K562 (cell line): ENCODE measurements at regions not wholly inside any gene's neighbourhood (a gene's known extent, or its start where the extent isn't known, plus 50 kb on each side); places are given as distances from the start of the nearest gene placed in this dataset.

Source experiments
- ATAC-seq: fragments of 200-7000 bp; cut with Tn5 transposase; 3 replicates; pipeline ENCODE4 v1.9.1; 2020; ENCODE audit warnings: moderate library complexity
- BruUV-seq: library from RNA; stranded (reverse); fragments of 400-500 nt; replicated peaks from 2 replicates; lab custom pipeline; 2021; lab: Mats Ljungman, UMichigan
- CTCF ChIA-PET: fragments of 300-600 bp; formaldehyde crosslinking; extraction: SDS; loops from one replicate; lab custom pipeline; 2021; ENCODE audit warnings: low intra/inter-chr PET ratio; lab: Yijun Ruan, JAX
- POLR2A ChIA-PET: fragments of 300-600, 350-650 bp; sonication (Branson Sonifier 250); formaldehyde crosslinking; extraction: SDS; loops from one replicate; lab custom pipeline; 2021; ENCODE audit warnings: antibody characterized with exemption, inconsistent platforms; lab: Yijun Ruan, JAX
- DNase-seq, 4 experiments: peaks; one replicate each; pipeline versions ENCODE4 v3.0.0 to v3.0.0-alpha.2; 2011 to 2018; ENCODE audit warnings: low spot score in 3 of 4, mixed read lengths in 3 of 4; ENCODE audit errors: extremely low read depth in 1 of 4
- FAIRE-seq: peaks from 2 replicates; lab custom pipeline; 2011; peaks lifted over from hg19 to GRCh38; lab: Jason Lieb, UNC
- H2AFZ ChIP-seq: 2 replicates; pipeline ENCODE4 v1.6.0; 2011; ENCODE audit warnings: low read depth, low read length, control low read depth, inconsistent platforms
- H3K27ac ChIP-seq: fragments of 200-600 bp; 3 replicates; pipeline ENCODE4 v1.8.0; 2011; ENCODE audit warnings: low read depth, mild to moderate bottlenecking, control low read depth, inconsistent platforms, low read length, moderate library complexity, mixed read lengths; ENCODE audit errors: extremely low read depth
- H3K27me3 ChIP-seq, 2 experiments: fragments of 300-600 bp in 1 of 2; 2 replicates in 1 of 2; 3 replicates in 1 of 2; pipeline versions ENCODE4 v1.6.0 to v1.8.0; 2011; ENCODE audit warnings: inconsistent platforms in 2 of 2, low read length in 2 of 2, mild to moderate bottlenecking in 1 of 2, mixed read lengths in 1 of 2, moderate library complexity in 1 of 2; ENCODE audit not compliant: control insufficient read depth in 2 of 2, insufficient read depth in 2 of 2
- H3K36me3 ChIP-seq: fragments of 300-600 bp; 3 replicates; pipeline ENCODE4 v1.8.0; 2011; ENCODE audit warnings: mild to moderate bottlenecking, low read length, inconsistent platforms; ENCODE audit not compliant: control insufficient read depth, insufficient read depth
- H3K4me1 ChIP-seq, 2 experiments: fragments of 200-600 bp in 1 of 2; replicated peaks in 1 of 2; 2 replicates in 1 of 2; 3 replicates in 1 of 2; pipeline versions ENCODE4 v1.5.1 to v1.8.0; 2011; ENCODE audit warnings: inconsistent platforms in 2 of 2, low read length in 2 of 2, mild to moderate bottlenecking in 1 of 2, mixed read lengths in 1 of 2, moderate library complexity in 1 of 2; ENCODE audit not compliant: control insufficient read depth in 2 of 2, insufficient read depth in 2 of 2
- H3K4me2 ChIP-seq: 2 replicates; pipeline ENCODE4 v1.6.1; 2011; ENCODE audit warnings: low read length, control low read depth, inconsistent platforms, mixed read lengths; ENCODE audit not compliant: insufficient read depth
- H3K4me3 ChIP-seq: fragments of 200-600 bp; sonication (generic), shearing (Covaris generic); 2 replicates; pipeline ENCODE4 v1.5.1; 2016; ENCODE audit warnings: control low read depth, inconsistent platforms
- H3K79me2 ChIP-seq: fragments of 200-600 bp; 3 replicates; pipeline ENCODE4 v1.8.0; 2011; ENCODE audit warnings: low read length, inconsistent platforms; ENCODE audit not compliant: control insufficient read depth, insufficient read depth
- H3K9ac ChIP-seq, 2 experiments: 2 replicates each; pipeline versions ENCODE4 v1.6.0 to v1.6.1; 2011; ENCODE audit warnings: low read depth in 2 of 2, low read length in 2 of 2, control low read depth in 1 of 2, inconsistent platforms in 1 of 2, mild to moderate bottlenecking in 1 of 2, mixed read lengths in 1 of 2; ENCODE audit not compliant: insufficient read depth in 1 of 2
- H3K9me1 ChIP-seq: one replicate; pipeline ENCODE4 v1.6.0; 2011; ENCODE audit warnings: inconsistent platforms, mild to moderate bottlenecking, low read length, moderate library complexity; ENCODE audit not compliant: control insufficient read depth, insufficient read depth
- H3K9me3 ChIP-seq: replicated peaks from 2 replicates; pipeline ENCODE4 v1.5.1; 2011; ENCODE audit warnings: low read depth, low read length, inconsistent platforms; ENCODE audit not compliant: control insufficient read depth, insufficient read depth
- H4K20me1 ChIP-seq: replicated peaks from 2 replicates; pipeline ENCODE4 v1.6.1; 2011; ENCODE audit warnings: low read length, inconsistent platforms, mixed read lengths; ENCODE audit not compliant: control insufficient read depth, insufficient read depth
- NFIC ChIP-seq: fragments of 450-650 bp; IDR thresholded peaks from 2 replicates; pipeline ENCODE4 v1.6.1; 2017; ENCODE audit warnings: mild to moderate bottlenecking, inconsistent platforms
- TFE3 ChIP-seq: fragments of 450-650 bp; formaldehyde crosslinking; IDR thresholded peaks from 2 replicates; pipeline ENCODE4 v1.4.0; 2020; ENCODE audit warnings: mild to moderate bottlenecking, mixed read lengths
- USF2 ChIP-seq: sonication (generic); formaldehyde crosslinking; IDR thresholded peaks from 2 replicates; pipeline ENCODE4 v1.5.0; 2020; ENCODE audit warnings: missing genetic modification reagents
- ZBTB33 ChIP-seq: sonication (generic); formaldehyde crosslinking; IDR thresholded peaks from 2 replicates; pipeline ENCODE4 v1.8.1; 2023; ENCODE audit warnings: mild to moderate bottlenecking, missing genetic modification reagents
- WGBS: fragments of 100-300 bp; shearing (Covaris generic); methylation state at CpG from one replicate; pipeline ENCODE4 v1.1.6; 2016; ENCODE audit warnings: low coverage, mixed read lengths; ENCODE audit not compliant: insufficient coverage; ENCODE audit errors: missing lambda C conversion rate; 5-methylcytosine and 5-hydroxymethylcytosine counted together
- in situ Hi-C: fragments of 300-500 bp; cut with MboI; formaldehyde crosslinking; loops from 4 replicates; pipeline ENCODE4 v1.15.0; 2018; ENCODE audit warnings: inconsistent platforms, mixed read lengths
- intact Hi-C: fragments of 100-400 bp; cut with micrococcal nuclease; formaldehyde crosslinking; loops from 2 replicates; pipeline ENCODE4 v1.14.2; 2022

- H2AFZ ChIP-seq, result no peak overlapping the region
- DNase-seq (no peak), FAIRE-seq (no peak), ATAC-seq (no peak)
- no TSS peak for BruUV-seq
- no peak overlapping the region for H3K27ac ChIP-seq
- no peak overlapping the region for H3K4me2 ChIP-seq
- no peaks in the 10 kb centered on the region for H3K36me3 ChIP-seq
- no peaks in the 10 kb centered on the region for H3K9me1 ChIP-seq
- ChIA-PET POLR2A (no interaction called here), CTCF (no interaction called here)
- H4K20me1 ChIP-seq, result no peaks in the 10 kb centered on the region
- peaks cover 0 to 5% of the 10 kb centered on the region in 2 experiments; a peak in 2 of 5 replicates for H3K4me1 ChIP-seq
- in situ Hi-C loops (no loop called here), intact Hi-C loops (no loop called here)
- no peak for TF ChIP-seq NFIC
- peak; percentile 64 for TF ChIP-seq TFE3 (CRISPR knock-in tag)
- TF ChIP-seq USF2, result 0 out of 2 replicates have a peak, but pooled peaks have one; percentile 11
- TF ChIP-seq ZBTB33 (CRISPR knock-in tag), result no peak
- peaks cover 0 to 14% of the 10 kb centered on the region in 2 experiments; a peak in 4 of 5 replicates for H3K27me3 ChIP-seq
- no peak overlapping the region for H3K4me3 ChIP-seq
- no peak overlapping the region for H3K9ac ChIP-seq
- 17% methylated on average over 6 of the region's 8 CpGs for WGBS
- H3K79me2 ChIP-seq, result no peaks in the 10 kb centered on the region
- H3K9me3 ChIP-seq, result no peaks in the 10 kb centered on the region
Observed at GRCh38 chr14:65187421-65188049, 85.2 kb upstream of the MAX start.
